ENCODE measurements at regions not wholly inside any gene's neighbourhood (a gene's known extent, or its start where the extent isn't known, plus 50 kb on each side); places are given as distances from the start of the nearest gene placed in this dataset.

DNA sequence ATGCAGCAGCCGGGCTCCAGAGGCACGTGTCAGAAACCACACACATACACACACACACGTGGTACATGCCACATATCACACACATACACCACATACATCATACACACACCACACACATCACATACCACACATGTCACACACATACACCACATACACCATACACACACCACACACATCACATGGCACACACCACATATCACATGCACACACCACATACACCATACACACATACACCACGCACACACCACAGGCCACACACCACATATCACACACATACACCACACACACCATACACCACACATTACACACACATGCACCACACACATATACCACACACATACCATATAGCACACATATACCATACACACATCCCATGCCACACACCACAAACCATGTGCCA, 97.5 kb upstream of the PRR5 start:
- H3K36me3 ChIP-seq (ENCODE audit: control insufficient read depth, insufficient read depth, low read length), result no peaks in the 10 kb centered on the region
- no peak for DNase-seq
- no peaks in the 10 kb centered on the region for H3K9me3 ChIP-seq (ENCODE audit: control insufficient read depth, low read length)
- no peaks in the 10 kb centered on the region for H3K27me3 ChIP-seq (replicated peaks; ENCODE audit: control insufficient read depth, insufficient read depth, low read length, poor library complexity, severe bottlenecking)
- no peak overlapping the region for H3K4me3 ChIP-seq (ENCODE audit: insufficient read depth, low read depth, low read length, poor library complexity, severe bottlenecking)
- H3K4me1 ChIP-seq (ENCODE audit: control insufficient read depth, insufficient read depth, low read length, poor library complexity, severe bottlenecking), result no peaks in the 10 kb centered on the region
- H3K27ac ChIP-seq (ENCODE audit: insufficient read depth, low read length, poor library complexity, severe bottlenecking), result no peak overlapping the region

- no peak for DNase-seq
- Histone ChIP-seq H3K9me3 (ENCODE audit: control insufficient read depth, low read length) (no peaks in the 10 kb centered on the region), H3K36me3 (ENCODE audit: control insufficient read depth, insufficient read depth, low read length) (no peaks in the 10 kb centered on the region), H3K4me3 (ENCODE audit: insufficient read depth, low read depth, low read length, poor library complexity, severe bottlenecking) (no peak overlapping the region), H3K4me1 (ENCODE audit: control insufficient read depth, insufficient read depth, low read length, poor library complexity, severe bottlenecking) (no peaks in the 10 kb centered on the region), H3K27me3 (replicated peaks; ENCODE audit: control insufficient read depth, insufficient read depth, low read length, poor library complexity, severe bottlenecking) (no peaks in the 10 kb centered on the region), H3K27ac (ENCODE audit: insufficient read depth, low read length, poor library complexity, severe bottlenecking) (no peak overlapping the region)
Observed at GRCh38 chr22:44603767-44604166, 98.2 kb upstream of the PRR5 start.

DNA sequence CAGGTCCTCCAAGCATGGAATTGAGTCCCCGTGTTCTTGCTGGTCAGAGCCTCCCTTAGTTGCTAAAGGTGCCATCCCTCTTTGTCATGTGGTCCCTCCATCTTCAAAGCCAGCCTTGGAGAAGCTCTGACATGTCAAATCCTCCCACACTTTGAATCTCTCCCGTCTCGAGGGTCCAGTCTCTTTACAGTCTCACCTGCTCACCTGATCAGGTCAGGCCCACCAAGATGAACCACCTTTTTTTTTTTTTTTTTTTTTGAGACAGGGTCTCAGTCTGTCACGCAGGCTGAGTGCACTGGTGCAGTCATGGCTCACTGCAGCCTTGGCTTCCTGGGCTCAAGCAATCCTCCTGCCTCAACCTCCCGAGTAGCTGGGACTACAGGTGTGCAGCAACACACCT, 100.3 kb upstream of the PRR5 start:
- no peak overlapping the region for H3K27ac ChIP-seq (ENCODE audit: insufficient read depth, low read length, poor library complexity, severe bottlenecking)
- no peaks in the 10 kb centered on the region for H3K4me1 ChIP-seq (ENCODE audit: control insufficient read depth, insufficient read depth, low read length, poor library complexity, severe bottlenecking)
- H3K36me3 ChIP-seq (ENCODE audit: control insufficient read depth, insufficient read depth, low read length), result no peaks in the 10 kb centered on the region
- H3K4me3 ChIP-seq (ENCODE audit: insufficient read depth, low read depth, low read length, poor library complexity, severe bottlenecking), result no peak overlapping the region
- no peaks in the 10 kb centered on the region for H3K9me3 ChIP-seq (ENCODE audit: control insufficient read depth, low read length)
- H3K27me3 ChIP-seq (replicated peaks; ENCODE audit: control insufficient read depth, insufficient read depth, low read length, poor library complexity, severe bottlenecking), result no peaks in the 10 kb centered on the region
- DNase-seq, result no peak

DNA sequence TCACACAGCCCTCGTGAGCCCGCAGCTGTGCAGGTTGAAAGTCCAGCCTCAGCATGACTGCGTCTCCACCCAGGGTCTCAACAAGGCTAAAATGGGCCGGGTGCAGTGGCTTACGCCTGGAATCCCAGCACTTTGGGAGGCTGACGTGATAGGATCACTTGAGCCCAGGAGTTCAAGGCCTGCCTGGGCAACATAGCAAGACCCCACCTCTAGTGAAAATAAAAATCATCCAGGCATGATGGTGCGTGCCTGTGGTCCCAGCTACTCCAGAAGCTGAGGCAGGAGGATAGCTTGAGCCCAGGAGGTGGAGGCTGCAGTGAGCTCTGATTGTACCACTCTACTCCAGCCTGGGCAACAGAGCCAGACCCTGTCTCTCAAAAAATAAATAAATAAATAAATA, 100.8 kb upstream of the PRR5 start:
- Histone ChIP-seq H3K27ac (ENCODE audit: insufficient read depth, low read length, poor library complexity, severe bottlenecking) (no peak overlapping the region), H3K4me1 (ENCODE audit: control insufficient read depth, insufficient read depth, low read length, poor library complexity, severe bottlenecking) (no peaks in the 10 kb centered on the region), H3K4me3 (ENCODE audit: insufficient read depth, low read depth, low read length, poor library complexity, severe bottlenecking) (no peak overlapping the region), H3K27me3 (replicated peaks; ENCODE audit: control insufficient read depth, insufficient read depth, low read length, poor library complexity, severe bottlenecking) (no peaks in the 10 kb centered on the region), H3K9me3 (ENCODE audit: control insufficient read depth, low read length) (no peaks in the 10 kb centered on the region), H3K36me3 (ENCODE audit: control insufficient read depth, insufficient read depth, low read length) (no peaks in the 10 kb centered on the region)
- no peak for DNase-seq

GRCh38 chr22:44600207-44600785, 101.7 kb upstream of the PRR5 start:
- Histone ChIP-seq H3K36me3 (ENCODE audit: control insufficient read depth, insufficient read depth, low read length) (no peaks in the 10 kb centered on the region), H3K27ac (ENCODE audit: insufficient read depth, low read length, poor library complexity, severe bottlenecking) (no peak overlapping the region), H3K4me1 (ENCODE audit: control insufficient read depth, insufficient read depth, low read length, poor library complexity, severe bottlenecking) (no peaks in the 10 kb centered on the region), H3K4me3 (ENCODE audit: insufficient read depth, low read depth, low read length, poor library complexity, severe bottlenecking) (no peak overlapping the region), H3K9me3 (ENCODE audit: control insufficient read depth, low read length) (no peaks in the 10 kb centered on the region), H3K27me3 (replicated peaks; ENCODE audit: control insufficient read depth, insufficient read depth, low read length, poor library complexity, severe bottlenecking) (no peaks in the 10 kb centered on the region)
- no peak for DNase-seq

GRCh38 chr22:44599500-44600140, 101.6 kb upstream of the RTL6 start:
- no peaks in the 10 kb centered on the region for H3K9me3 ChIP-seq (ENCODE audit: control insufficient read depth, low read length)
- H3K27ac ChIP-seq (ENCODE audit: insufficient read depth, low read length, poor library complexity, severe bottlenecking), result no peak overlapping the region
- H3K27me3 ChIP-seq (replicated peaks; ENCODE audit: control insufficient read depth, insufficient read depth, low read length, poor library complexity, severe bottlenecking), result no peaks in the 10 kb centered on the region
- no peaks in the 10 kb centered on the region for H3K4me1 ChIP-seq (ENCODE audit: control insufficient read depth, insufficient read depth, low read length, poor library complexity, severe bottlenecking)
- H3K36me3 ChIP-seq (ENCODE audit: control insufficient read depth, insufficient read depth, low read length), result no peaks in the 10 kb centered on the region
- no peak overlapping the region for H3K4me3 ChIP-seq (ENCODE audit: insufficient read depth, low read depth, low read length, poor library complexity, severe bottlenecking)
- DNase-seq, result no peak

DNA sequence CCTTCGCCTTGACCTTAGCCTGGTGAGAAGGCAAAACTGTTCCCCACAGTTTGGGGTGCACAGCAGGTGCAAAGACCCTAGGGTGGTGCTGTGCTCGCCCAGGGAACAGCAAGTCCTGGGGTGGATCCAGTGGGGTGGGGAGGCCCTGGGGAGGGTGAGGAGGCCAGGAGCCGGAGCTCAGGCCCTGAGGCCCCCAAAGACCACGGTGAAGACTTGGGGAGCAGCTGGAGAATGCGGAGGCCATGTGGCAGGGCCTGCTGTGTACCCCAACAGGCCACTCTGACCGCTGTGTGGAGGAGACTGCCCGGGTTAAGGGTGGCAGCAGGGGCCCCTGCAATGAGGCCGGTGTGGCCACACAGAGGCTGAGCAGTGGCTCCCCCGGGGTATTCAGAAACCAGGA, 101.1 kb upstream of the RTL6 start:
- no peaks in the 10 kb centered on the region for H3K4me1 ChIP-seq (ENCODE audit: control insufficient read depth, insufficient read depth, low read length, poor library complexity, severe bottlenecking)
- H3K4me3 ChIP-seq (ENCODE audit: insufficient read depth, low read depth, low read length, poor library complexity, severe bottlenecking), result no peak overlapping the region
- no peaks in the 10 kb centered on the region for H3K27me3 ChIP-seq (replicated peaks; ENCODE audit: control insufficient read depth, insufficient read depth, low read length, poor library complexity, severe bottlenecking)
- H3K27ac ChIP-seq (ENCODE audit: insufficient read depth, low read length, poor library complexity, severe bottlenecking), result no peak overlapping the region
- H3K9me3 ChIP-seq (ENCODE audit: control insufficient read depth, low read length), result no peaks in the 10 kb centered on the region
- no peak for DNase-seq
- H3K36me3 ChIP-seq (ENCODE audit: control insufficient read depth, insufficient read depth, low read length), result no peaks in the 10 kb centered on the region

- H3K4me1 ChIP-seq (ENCODE audit: control insufficient read depth, insufficient read depth, low read length, poor library complexity, severe bottlenecking), result no peaks in the 10 kb centered on the region
- no peak overlapping the region for H3K4me3 ChIP-seq (ENCODE audit: insufficient read depth, low read depth, low read length, poor library complexity, severe bottlenecking)
- H3K27me3 ChIP-seq (replicated peaks; ENCODE audit: control insufficient read depth, insufficient read depth, low read length, poor library complexity, severe bottlenecking), result no peaks in the 10 kb centered on the region
- no peak for DNase-seq
- no peaks in the 10 kb centered on the region for H3K9me3 ChIP-seq (ENCODE audit: control insufficient read depth, low read length)
- no peaks in the 10 kb centered on the region for H3K36me3 ChIP-seq (ENCODE audit: control insufficient read depth, insufficient read depth, low read length)
- no peak overlapping the region for H3K27ac ChIP-seq (ENCODE audit: insufficient read depth, low read length, poor library complexity, severe bottlenecking)
Observed at GRCh38 chr22:44597616-44598015, 99.6 kb upstream of the RTL6 start.

GRCh38 chr22:44596396-44597125, 98.5 kb upstream of the RTL6 start:
- no peaks in the 10 kb centered on the region for H3K9me3 ChIP-seq (ENCODE audit: control insufficient read depth, low read length)
- no peak for DNase-seq

GRCh38 chr22:44595841-44596341, 97.9 kb upstream of the RTL6 start:
- Histone ChIP-seq H3K27ac (ENCODE audit: insufficient read depth, low read length, poor library complexity, severe bottlenecking) (no peak overlapping the region), H3K4me3 (ENCODE audit: insufficient read depth, low read depth, low read length, poor library complexity, severe bottlenecking) (no peak overlapping the region), H3K4me1 (ENCODE audit: control insufficient read depth, insufficient read depth, low read length, poor library complexity, severe bottlenecking) (no peaks in the 10 kb centered on the region), H3K36me3 (ENCODE audit: control insufficient read depth, insufficient read depth, low read length) (no peaks in the 10 kb centered on the region), H3K27me3 (replicated peaks; ENCODE audit: control insufficient read depth, insufficient read depth, low read length, poor library complexity, severe bottlenecking) (no peaks in the 10 kb centered on the region), H3K9me3 (ENCODE audit: control insufficient read depth, low read length) (no peaks in the 10 kb centered on the region)
- DNase-seq, result no peak

More at GRCh38 chr22:44596396-44597125, 98.5 kb upstream of the RTL6 start:
- Histone ChIP-seq H3K4me3 (ENCODE audit: insufficient read depth, low read depth, low read length, poor library complexity, severe bottlenecking) (no peak overlapping the region), H3K27ac (ENCODE audit: insufficient read depth, low read length, poor library complexity, severe bottlenecking) (no peak overlapping the region), H3K36me3 (ENCODE audit: control insufficient read depth, insufficient read depth, low read length) (no peaks in the 10 kb centered on the region), H3K4me1 (ENCODE audit: control insufficient read depth, insufficient read depth, low read length, poor library complexity, severe bottlenecking) (no peaks in the 10 kb centered on the region), H3K27me3 (replicated peaks; ENCODE audit: control insufficient read depth, insufficient read depth, low read length, poor library complexity, severe bottlenecking) (no peaks in the 10 kb centered on the region)

Data from effector memory CD4-positive, alpha-beta T cell (primary cell).